ENCODE measurements at regions not wholly inside any gene's neighbourhood (a gene's known extent, or its start where the extent isn't known, plus 50 kb on each side); places are given as distances from the start of the nearest gene placed in this dataset.

- TF ChIP-seq, protein P1, sequence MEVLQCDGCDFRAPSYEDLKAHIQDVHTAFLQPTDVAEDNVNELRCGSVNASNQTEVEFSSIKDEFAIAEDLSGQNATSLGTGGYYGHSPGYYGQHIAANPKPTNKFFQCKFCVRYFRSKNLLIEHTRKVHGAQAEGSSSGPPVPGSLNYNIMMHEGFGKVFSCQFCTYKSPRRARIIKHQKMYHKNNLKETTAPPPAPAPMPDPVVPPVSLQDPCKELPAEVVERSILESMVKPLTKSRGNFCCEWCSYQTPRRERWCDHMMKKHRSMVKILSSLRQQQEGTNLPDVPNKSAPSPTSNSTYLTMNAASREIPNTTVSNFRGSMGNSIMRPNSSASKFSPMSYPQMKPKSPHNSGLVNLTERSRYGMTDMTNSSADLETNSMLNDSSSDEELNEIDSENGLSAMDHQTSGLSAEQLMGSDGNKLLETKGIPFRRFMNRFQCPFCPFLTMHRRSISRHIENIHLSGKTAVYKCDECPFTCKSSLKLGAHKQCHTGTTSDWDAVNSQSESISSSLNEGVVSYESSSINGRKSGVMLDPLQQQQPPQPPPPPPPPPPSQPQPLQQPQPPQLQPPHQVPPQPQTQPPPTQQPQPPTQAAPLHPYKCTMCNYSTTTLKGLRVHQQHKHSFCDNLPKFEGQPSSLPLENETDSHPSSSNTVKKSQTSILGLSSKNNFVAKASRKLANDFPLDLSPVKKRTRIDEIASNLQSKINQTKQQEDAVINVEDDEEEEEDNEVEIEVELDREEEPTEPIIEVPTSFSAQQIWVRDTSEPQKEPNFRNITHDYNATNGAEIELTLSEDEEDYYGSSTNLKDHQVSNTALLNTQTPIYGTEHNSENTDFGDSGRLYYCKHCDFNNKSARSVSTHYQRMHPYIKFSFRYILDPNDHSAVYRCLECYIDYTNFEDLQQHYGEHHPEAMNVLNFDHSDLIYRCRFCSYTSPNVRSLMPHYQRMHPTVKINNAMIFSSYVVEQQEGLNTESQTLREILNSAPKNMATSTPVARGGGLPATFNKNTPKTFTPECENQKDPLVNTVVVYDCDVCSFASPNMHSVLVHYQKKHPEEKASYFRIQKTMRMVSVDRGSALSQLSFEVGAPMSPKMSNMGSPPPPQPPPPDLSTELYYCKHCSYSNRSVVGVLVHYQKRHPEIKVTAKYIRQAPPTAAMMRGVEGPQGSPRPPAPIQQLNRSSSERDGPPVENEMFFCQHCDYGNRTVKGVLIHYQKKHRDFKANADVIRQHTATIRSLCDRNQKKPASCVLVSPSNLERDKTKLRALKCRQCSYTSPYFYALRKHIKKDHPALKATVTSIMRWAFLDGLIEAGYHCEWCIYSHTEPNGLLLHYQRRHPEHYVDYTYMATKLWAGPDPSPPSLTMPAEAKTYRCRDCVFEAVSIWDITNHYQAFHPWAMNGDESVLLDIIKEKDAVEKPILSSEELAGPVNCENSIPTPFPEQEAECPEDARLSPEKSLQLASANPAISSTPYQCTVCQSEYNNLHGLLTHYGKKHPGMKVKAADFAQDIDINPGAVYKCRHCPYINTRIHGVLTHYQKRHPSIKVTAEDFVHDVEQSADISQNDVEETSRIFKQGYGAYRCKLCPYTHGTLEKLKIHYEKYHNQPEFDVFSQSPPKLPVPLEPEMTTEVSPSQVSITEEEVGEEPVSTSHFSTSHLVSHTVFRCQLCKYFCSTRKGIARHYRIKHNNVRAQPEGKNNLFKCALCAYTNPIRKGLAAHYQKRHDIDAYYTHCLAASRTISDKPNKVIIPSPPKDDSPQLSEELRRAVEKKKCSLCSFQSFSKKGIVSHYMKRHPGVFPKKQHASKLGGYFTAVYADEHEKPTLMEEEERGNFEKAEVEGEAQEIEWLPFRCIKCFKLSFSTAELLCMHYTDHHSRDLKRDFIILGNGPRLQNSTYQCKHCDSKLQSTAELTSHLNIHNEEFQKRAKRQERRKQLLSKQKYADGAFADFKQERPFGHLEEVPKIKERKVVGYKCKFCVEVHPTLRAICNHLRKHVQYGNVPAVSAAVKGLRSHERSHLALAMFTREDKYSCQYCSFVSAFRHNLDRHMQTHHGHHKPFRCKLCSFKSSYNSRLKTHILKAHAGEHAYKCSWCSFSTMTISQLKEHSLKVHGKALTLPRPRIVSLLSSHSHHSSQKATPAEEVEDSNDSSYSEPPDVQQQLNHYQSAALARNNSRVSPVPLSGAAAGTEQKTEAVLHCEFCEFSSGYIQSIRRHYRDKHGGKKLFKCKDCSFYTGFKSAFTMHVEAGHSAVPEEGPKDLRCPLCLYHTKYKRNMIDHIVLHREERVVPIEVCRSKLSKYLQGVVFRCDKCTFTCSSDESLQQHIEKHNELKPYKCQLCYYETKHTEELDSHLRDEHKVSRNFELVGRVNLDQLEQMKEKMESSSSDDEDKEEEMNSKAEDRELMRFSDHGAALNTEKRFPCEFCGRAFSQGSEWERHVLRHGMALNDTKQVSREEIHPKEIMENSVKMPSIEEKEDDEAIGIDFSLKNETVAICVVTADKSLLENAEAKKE (CRISPR knock-in tag; IDR thresholded peaks at IDR 0.05): no peak
- TF ChIP-seq EZH2phosphoT487 (IDR thresholded peaks at IDR 0.05; ENCODE audit: unreplicated experiment) (no peak), CTCF (conservative IDR thresholded peaks at IDR 0.05; ENCODE audit: low read depth in 2 of 2) (no peak), CREB1 (CRISPR knock-in tag; IDR thresholded peaks at IDR 0.05; ENCODE audit: low read depth) (no peak), STAT1 (IDR thresholded peaks at IDR 0.05; ENCODE audit: unreplicated experiment) (no peak), NANOG (IDR thresholded peaks at IDR 0.05; ENCODE audit: borderline replicate concordance) (no peak), POLR2AphosphoS5 (IDR thresholded peaks at IDR 0.05; ENCODE audit: low read depth) (no peak), EZH2 (IDR thresholded peaks at IDR 0.05; ENCODE audit: low read depth, unreplicated experiment) (no peak)
Observed at GRCh38 chr7:119335405-119335804, 937.6 kb upstream of the KCND2 start (continued).

- H3K36me3 Mint-ChIP-seq (ENCODE audit: low read depth): no peaks in the 10 kb centered on the region
- no peak overlapping the region for H3K4me3 Mint-ChIP-seq
- Histone ChIP-seq H3K27me3 (ENCODE audit: insufficient read depth) (no peaks in the 10 kb centered on the region), H3K4me3 (no peak overlapping the region), H3K27ac (ENCODE audit: low read depth) (no peak overlapping the region), H3K79me2 (replicated peaks; ENCODE audit: insufficient read depth) (no peaks in the 10 kb centered on the region), H3K4me2 (no peak overlapping the region), H3K36me3 (ENCODE audit: insufficient read depth) (no peaks in the 10 kb centered on the region), H3K4me1 (ENCODE audit: insufficient read depth) (no peaks in the 10 kb centered on the region), H3F3A (replicated peaks; ENCODE audit: low read depth) (no peaks in the 10 kb centered on the region), H3K9me2 (ENCODE audit: insufficient read depth) (no peaks in the 10 kb centered on the region), H4K20me1 (replicated peaks; ENCODE audit: insufficient read depth) (no peaks in the 10 kb centered on the region), H2AFZ (no peak overlapping the region)
- no peaks in the 10 kb centered on the region for H3K9me3 Mint-ChIP-seq
- DNase-seq (ENCODE audit: low spot score) (no peak), ATAC-seq (no peak)
- H3K4me1 Mint-ChIP-seq: no peaks in the 10 kb centered on the region
- no peak overlapping the region for H3K27ac Mint-ChIP-seq
- no peaks in the 10 kb centered on the region for H3K27me3 Mint-ChIP-seq (ENCODE audit: insufficient read depth, low read depth, poor library complexity)
- TF ChIP-seq STAT1 (IDR thresholded peaks at IDR 0.05; ENCODE audit: unreplicated experiment) (no peak), EZH2phosphoT487 (IDR thresholded peaks at IDR 0.05; ENCODE audit: unreplicated experiment) (no peak), NANOG (IDR thresholded peaks at IDR 0.05; ENCODE audit: borderline replicate concordance) (no peak), EZH2 (IDR thresholded peaks at IDR 0.05; ENCODE audit: low read depth, unreplicated experiment) (no peak)
- TF ChIP-seq, protein P1 (CRISPR knock-in tag; IDR thresholded peaks at IDR 0.05): no peak
Observed at GRCh38 chr7:119341822-119342221, 931.2 kb upstream of the KCND2 start.

Data from GM23338 (cell line).